ENCODE measurements at regions not wholly inside any gene's neighbourhood (a gene's known extent, or its start where the extent isn't known, plus 50 kb on each side); places are given as distances from the start of the nearest gene placed in this dataset.

GRCh38 chr11:106212081-106212480 is 134.6 kb downstream of the AASDHPPT start:
- DNase-seq (ENCODE audit: low spot score) = no peak
- Mint-ChIP-seq H3K27ac (ENCODE audit: unreplicated experiment) (no peak overlapping the region), H3K27me3 (ENCODE audit: unreplicated experiment) (peaks cover 3% of the 10 kb centered on the region), H3K4me1 (ENCODE audit: unreplicated experiment) (no peaks in the 10 kb centered on the region), H3K4me3 (ENCODE audit: unreplicated experiment) (no peak overlapping the region), H3K9me3 (ENCODE audit: unreplicated experiment) (no peaks in the 10 kb centered on the region), H3K36me3 (ENCODE audit: low read depth, unreplicated experiment) (no peaks in the 10 kb centered on the region)
- TF ChIP-seq, protein P1, sequence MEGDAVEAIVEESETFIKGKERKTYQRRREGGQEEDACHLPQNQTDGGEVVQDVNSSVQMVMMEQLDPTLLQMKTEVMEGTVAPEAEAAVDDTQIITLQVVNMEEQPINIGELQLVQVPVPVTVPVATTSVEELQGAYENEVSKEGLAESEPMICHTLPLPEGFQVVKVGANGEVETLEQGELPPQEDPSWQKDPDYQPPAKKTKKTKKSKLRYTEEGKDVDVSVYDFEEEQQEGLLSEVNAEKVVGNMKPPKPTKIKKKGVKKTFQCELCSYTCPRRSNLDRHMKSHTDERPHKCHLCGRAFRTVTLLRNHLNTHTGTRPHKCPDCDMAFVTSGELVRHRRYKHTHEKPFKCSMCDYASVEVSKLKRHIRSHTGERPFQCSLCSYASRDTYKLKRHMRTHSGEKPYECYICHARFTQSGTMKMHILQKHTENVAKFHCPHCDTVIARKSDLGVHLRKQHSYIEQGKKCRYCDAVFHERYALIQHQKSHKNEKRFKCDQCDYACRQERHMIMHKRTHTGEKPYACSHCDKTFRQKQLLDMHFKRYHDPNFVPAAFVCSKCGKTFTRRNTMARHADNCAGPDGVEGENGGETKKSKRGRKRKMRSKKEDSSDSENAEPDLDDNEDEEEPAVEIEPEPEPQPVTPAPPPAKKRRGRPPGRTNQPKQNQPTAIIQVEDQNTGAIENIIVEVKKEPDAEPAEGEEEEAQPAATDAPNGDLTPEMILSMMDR (IDR thresholded peaks at IDR 0.05; ENCODE audit: unreplicated experiment) = no peak

DNA sequence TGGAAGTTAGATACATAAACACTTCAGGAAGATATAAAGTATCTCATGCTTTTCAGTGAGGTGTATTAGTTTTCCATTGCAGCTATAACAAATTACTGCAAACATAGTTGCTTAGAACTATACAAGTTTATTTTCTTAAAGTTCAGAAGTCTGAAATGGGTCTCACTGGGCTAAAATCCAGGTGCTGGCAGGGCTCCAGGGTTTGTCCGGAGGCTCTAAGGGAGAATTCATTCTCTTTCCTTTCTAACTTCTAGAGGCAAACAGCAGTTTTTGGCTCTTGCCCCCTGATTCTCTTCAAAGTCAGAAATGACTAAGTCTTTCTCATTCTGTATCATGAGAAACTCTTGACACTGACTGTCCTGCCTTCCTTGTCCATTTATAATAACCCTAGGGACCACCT is 138.8 kb downstream of the AASDHPPT start:
- Mint-ChIP-seq H3K27me3 (ENCODE audit: unreplicated experiment) (peaks cover 6% of the 10 kb centered on the region), H3K4me1 (ENCODE audit: unreplicated experiment) (no peaks in the 10 kb centered on the region), H3K9me3 (ENCODE audit: unreplicated experiment) (no peaks in the 10 kb centered on the region), H3K36me3 (ENCODE audit: low read depth, unreplicated experiment) (no peaks in the 10 kb centered on the region), H3K4me3 (ENCODE audit: unreplicated experiment) (no peak overlapping the region), H3K27ac (ENCODE audit: unreplicated experiment) (no peak overlapping the region)
- DNase-seq (ENCODE audit: low spot score) = no peak
- TF ChIP-seq, protein P1 (IDR thresholded peaks at IDR 0.05; ENCODE audit: unreplicated experiment) = no peak

- Mint-ChIP-seq H3K9me3 (ENCODE audit: unreplicated experiment) (peaks cover 5% of the 10 kb centered on the region), H3K4me3 (ENCODE audit: unreplicated experiment) (no peak overlapping the region), H3K27me3 (ENCODE audit: unreplicated experiment) (peaks cover 6% of the 10 kb centered on the region), H3K4me1 (ENCODE audit: unreplicated experiment) (no peaks in the 10 kb centered on the region), H3K36me3 (ENCODE audit: low read depth, unreplicated experiment) (peaks cover under 1% of the 10 kb centered on the region), H3K27ac (ENCODE audit: unreplicated experiment) (no peak overlapping the region)
- no peak for DNase-seq (ENCODE audit: low spot score)
- TF ChIP-seq, protein P1 (IDR thresholded peaks at IDR 0.05; ENCODE audit: unreplicated experiment) = no peak
Measured at GRCh38 chr11:106217456-106217855, 140.0 kb downstream of the AASDHPPT start.

DNA sequence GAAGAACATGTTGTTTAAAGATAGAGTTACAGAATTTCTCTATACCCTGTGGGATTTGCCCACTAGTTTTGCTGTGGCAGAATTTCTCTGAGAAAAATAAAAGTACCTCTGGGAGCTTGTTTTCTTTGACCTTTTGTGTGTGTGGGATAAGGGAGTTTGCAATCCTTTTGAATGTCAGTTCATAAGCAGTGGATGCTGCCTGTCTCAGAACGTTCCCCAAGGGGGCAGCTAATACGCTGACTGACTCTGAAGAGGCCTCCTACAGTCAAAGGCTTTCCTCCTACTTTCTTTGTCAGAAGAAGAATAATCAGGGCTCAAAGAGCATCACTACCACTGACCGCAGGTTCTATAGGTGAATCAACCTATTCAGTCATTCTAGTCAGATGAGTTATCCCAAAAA is 140.6 kb downstream of the AASDHPPT start:
- Mint-ChIP-seq H3K9me3 (ENCODE audit: unreplicated experiment) (peaks cover 5% of the 10 kb centered on the region), H3K27ac (ENCODE audit: unreplicated experiment) (no peak overlapping the region), H3K36me3 (ENCODE audit: low read depth, unreplicated experiment) (peaks cover 6% of the 10 kb centered on the region), H3K27me3 (ENCODE audit: unreplicated experiment) (peaks cover 5% of the 10 kb centered on the region), H3K4me1 (ENCODE audit: unreplicated experiment) (no peaks in the 10 kb centered on the region), H3K4me3 (ENCODE audit: unreplicated experiment) (no peak overlapping the region)
- TF ChIP-seq, protein P1 (IDR thresholded peaks at IDR 0.05; ENCODE audit: unreplicated experiment) = no peak
- no peak for DNase-seq (ENCODE audit: low spot score)

GRCh38 chr11:106222626-106223025 is 145.2 kb downstream of the AASDHPPT start:
- no peak for DNase-seq (ENCODE audit: low spot score)
- peaks cover 5% of the 10 kb centered on the region for H3K9me3 Mint-ChIP-seq (ENCODE audit: unreplicated experiment)
- H3K27me3 Mint-ChIP-seq (ENCODE audit: unreplicated experiment) = peaks cover 4% of the 10 kb centered on the region
- no peak overlapping the region for H3K4me3 Mint-ChIP-seq (ENCODE audit: unreplicated experiment)
- H3K27ac Mint-ChIP-seq (ENCODE audit: unreplicated experiment) = no peak overlapping the region
- peaks cover 9% of the 10 kb centered on the region for H3K36me3 Mint-ChIP-seq (ENCODE audit: low read depth, unreplicated experiment)
- TF ChIP-seq, protein P1 (IDR thresholded peaks at IDR 0.05; ENCODE audit: unreplicated experiment) = no peak
- no peaks in the 10 kb centered on the region for H3K4me1 Mint-ChIP-seq (ENCODE audit: unreplicated experiment)

All from endothelial cell (in vitro differentiated cells).